ENCODE measurements at regions not wholly inside any gene's neighbourhood (a gene's known extent, or its start where the extent isn't known, plus 50 kb on each side); places are given as distances from the start of the nearest gene placed in this dataset. TPM values are rescaled to one million over a fixed set of nuclear protein-coding genes. Genes with fewer than 3 reads are reported as not detected.
"Not testable (repeated sequence)": the region's sequence is repeated elsewhere in the genome, so short reads cannot be mapped to it uniquely, and the experiment has no call there.

DNA sequence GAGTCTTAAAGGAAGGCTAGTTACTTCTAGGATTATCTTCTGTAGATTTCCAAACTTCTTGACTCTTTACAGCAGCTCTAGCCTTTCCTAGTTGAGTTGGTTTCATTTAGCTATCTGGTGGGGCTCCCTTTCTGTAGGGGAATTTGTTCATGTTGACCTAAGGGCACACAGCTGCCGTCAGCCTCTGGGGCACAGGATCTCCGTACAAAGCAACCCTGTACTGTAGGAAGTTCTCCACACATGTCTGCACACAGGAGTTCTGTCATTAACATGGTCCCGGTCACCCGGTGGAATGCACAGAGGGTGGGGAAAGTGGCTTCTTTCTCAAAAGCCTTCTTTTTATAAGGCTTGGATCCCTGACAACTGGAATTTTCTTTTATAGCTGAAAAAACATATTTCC is 88.7 kb upstream of the TNIK start:
- peak; percentile 22 for DNase-seq

DNA sequence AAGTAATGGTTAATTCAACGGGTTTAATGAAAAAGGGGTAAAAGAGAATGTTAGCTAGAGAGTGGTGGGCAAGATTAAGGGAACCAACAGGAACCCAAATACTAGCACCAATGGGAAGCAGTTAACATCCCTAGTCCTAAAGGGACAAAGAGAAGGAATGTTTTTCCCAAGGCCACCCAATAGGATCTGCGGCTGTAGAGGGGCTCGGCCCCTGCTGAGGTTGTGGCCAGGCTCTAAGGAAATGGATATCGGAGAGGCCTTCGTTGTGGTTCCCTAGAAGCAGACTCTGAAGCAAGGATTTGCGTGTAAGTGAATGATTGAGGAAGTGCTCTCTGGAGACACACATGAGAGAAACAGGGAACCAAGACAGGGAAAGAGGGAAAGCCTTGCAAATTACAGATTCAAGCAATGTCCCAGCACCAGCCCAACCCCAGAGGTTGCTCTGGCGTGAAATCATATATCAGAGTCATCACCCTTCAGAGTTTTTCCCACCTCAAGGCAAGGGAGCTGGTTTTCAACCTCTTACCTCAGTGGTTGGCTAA is 83.6 kb upstream of the TNIK start:
- no peak for DNase-seq

DNA sequence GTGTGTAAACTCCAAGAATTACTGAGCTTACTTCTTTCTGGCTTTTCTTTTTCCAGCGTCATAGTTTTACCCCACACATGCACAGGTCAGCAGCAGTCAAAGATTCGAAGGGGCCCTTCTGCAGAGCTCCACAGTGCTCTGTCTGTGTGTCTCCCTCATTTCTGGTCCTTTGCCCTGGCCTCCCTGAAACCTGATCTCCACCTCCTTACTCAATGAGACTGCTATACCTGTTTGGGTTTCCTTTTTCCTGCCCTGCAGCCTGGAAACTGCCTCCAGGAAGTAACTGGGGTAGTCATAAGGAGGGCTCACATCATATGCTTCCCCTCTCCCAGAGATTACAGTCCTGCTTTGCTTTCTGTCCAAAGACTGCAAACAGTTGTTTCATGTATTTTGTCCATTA is 82.8 kb upstream of the TNIK start:
- no peak for DNase-seq

DNA sequence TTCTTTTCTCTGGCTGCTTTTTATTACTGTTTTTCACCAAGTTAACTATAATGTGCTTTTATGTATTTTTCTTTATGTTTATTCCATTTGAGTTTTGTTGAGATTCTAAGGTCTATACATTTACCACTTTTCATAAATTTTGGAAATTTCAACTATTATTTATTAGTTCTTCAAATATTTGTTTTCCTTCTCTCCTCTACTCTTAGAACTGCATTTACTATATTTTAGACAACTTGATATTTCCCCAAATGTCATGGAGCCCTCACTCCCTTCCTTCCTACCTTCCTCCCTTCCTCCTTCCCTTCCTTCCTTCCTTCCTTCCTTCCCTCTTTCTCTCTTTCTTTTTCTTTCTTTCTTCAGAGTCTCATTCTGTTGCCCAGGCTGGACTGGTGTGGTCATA is 81.4 kb upstream of the TNIK start:
- no peak for DNase-seq

DNA sequence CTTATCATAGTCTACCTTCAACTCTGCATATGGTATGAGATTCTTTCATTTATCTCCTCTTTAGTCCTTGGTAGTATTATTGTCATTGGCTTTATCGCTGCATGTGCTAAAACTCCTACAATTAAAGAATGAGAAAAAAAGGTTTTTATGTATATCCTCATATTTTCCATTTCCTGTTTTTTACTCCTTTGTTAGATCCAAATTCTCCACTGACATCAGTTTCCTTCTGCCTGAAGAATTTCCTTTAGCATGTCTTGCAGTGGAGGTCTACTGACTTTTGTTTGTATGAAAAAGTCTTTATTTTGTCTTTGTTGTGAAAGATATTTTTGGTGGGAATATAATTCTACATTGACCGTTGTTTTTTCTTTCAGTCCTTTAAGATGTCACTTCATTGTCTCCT is 81.0 kb upstream of the TNIK start:
- no peak for DNase-seq

DNA sequence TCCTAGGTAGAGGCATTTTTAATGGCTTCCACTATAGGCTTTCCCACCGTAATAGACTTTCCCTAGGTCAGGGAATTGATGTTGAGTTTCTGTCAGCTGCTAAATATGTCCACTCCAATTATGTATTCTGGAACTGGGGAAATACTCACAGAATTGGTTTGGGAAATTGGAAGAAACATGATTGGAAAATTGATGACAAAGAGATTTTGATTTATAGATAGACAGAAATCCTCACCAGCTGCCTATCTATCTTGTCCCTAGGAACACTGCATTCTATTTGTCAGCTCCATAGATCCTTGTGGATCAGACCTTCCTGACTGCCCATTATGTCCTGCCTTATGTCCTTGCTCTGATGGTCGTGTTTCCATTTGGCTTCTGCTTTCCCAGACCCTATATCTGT is 75.6 kb upstream of the TNIK start:
- no peak for DNase-seq

GRCh38 chr3:171535133-171535532 is 74.9 kb upstream of the TNIK start:
- DNase-seq: no peak

- DNase-seq: no peak
These were observed 73.5 kb upstream of the TNIK start for GRCh38 chr3:171533702-171534101.

DNA sequence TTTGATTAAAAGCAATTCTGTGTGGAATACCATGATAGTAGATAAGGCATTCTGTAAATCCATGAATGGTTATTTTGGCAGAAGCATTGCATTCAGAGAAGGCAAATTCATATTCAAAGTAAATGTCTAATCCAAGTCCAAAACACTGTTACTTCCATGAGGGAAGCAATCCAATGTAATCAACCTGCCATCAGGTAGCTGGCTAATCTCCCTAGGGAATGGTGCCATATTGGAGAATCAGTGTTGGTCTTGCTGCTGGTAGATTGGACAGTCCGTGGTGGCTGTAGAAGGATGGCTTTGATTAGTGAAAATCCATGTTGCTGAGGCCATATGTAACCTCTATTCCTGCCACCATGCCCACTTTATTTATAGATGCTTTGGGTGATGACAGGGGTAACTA is 72.1 kb upstream of the TNIK start:
- no peak for DNase-seq

- DNase-seq: no peak
These were observed 71.5 kb upstream of the TNIK start for GRCh38 chr3:171531716-171532115.

DNA sequence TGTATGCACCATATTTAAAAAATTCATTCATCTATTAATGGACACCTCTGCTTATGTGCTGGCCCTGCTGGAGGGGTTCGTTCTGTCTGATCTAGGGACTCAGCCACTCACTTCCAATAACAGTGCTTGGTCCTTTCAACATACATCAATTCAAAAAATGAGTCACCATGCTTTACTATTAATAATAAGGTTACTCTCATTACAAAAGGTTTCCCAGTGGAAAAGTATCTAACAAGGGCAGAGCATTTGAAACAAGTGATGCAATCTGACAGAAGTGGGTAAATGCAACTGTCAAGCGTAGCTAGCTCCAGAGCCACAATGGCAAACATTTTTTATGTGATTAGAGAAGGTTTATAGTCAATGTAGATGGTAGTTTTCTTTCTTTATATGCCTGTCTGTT is 67.9 kb upstream of the TNIK start:
- no peak for DNase-seq

- no peak for DNase-seq
These were observed 66.7 kb upstream of the TNIK start for GRCh38 chr3:171526869-171527268.

GRCh38 chr3:171526146-171526545 is 65.9 kb upstream of the TNIK start:
- DNase-seq: no peak

DNA sequence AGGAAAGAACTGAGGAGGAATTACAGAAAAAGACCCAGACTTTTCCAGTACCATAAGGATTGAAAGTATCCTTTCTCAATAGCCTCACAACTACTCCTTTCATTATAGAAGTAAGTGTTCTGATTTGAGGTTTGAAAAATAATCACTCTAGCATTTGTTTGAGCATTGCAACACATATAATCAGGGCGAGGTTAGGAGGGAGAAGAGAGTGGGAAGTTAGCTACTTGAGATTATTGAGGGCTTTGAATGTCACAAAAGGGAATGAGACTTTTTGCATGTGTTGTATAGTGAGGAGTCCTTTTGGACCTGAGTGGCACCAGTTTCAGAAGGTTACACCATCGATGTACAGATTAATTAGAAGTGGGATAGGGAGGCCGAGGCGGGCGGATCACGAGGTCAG is 65.2 kb upstream of the TNIK start:
- DNase-seq: no peak

DNA sequence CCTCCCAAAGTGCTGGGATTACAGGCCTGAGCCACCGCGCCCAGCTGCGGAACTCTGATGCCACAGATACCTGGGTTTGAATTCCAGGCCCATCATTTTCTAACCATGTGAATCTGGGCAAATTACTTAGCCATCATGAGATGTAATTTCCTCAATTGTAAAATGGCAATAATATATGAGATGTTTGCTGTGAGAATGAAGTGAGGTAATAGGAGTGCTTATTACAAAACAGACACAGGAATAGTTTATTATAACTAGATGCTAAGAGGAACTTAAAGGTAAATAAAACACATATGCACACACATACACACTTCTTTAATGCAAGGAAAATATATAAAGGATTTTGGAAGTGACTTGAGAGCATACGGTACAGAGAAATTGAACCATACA is 64.7 kb upstream of the TNIK start:
- no peak for DNase-seq

GRCh38 chr3:171522651-171523050 is 62.4 kb upstream of the TNIK start:
- no peak for DNase-seq

GRCh38 chr3:171519423-171519822 is 59.2 kb upstream of the TNIK start:
- not testable (repeated sequence) for DNase-seq

GRCh38 chr3:171516765-171517164 is 56.6 kb upstream of the TNIK start:
- no peak for DNase-seq

DNA sequence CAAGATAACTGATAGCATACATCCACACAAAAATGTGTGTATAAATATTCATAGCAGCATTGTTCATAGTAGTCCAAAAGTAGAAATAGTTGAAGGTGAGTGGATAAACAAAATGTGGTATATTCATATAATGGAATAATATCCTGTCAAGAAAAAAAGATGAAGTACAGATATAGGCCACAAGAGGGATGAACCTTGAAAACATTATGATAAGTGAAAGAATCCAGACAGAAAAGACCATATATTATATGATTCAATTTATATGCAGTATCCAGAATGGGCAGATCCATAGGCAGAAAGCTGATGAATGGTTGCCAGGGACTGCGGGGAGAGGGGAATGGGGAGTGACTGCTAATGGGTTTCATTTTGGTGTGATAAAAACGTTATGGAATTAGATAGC is 54.3 kb upstream of the TNIK start:
- no peak for DNase-seq

DNA sequence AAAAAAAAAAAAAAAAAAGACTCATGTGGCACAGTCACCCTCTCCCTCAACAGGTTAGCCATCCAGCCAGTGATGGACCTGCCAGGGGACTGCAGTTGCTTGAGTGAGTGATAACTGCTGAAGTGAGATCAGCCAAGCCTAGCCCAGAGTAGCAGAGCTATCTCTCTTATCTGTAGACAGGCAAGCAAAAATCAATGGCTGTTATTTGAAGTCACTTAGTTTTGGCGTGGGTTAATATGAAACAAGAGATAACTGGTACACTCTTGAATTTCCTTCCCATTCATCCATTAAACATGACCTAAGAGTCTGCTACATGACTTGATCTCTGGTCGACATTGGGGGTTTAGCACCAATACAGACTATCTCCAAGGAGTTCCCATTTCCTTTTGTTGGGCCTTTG is 51.2 kb upstream of the TNIK start:
- no peak for DNase-seq

Small RNAs in the stretch of these regions (small RNA-seq; reads per million reads assigned to genes)
- not detected for gene AC008134.1 (ENCODE audit: low replicate concordance)

Data from skin of body (tissue), 2 donors.